Esophagus muscularis mucosa (tissue), 4 donors: ENCODE measurements at regions not wholly inside any gene's neighbourhood (a gene's known extent, or its start where the extent isn't known, plus 50 kb on each side); places are given as distances from the start of the nearest gene placed in this dataset.

Experiments
- CTCF ChIP-seq, 3 experiments: fragments of 200-600 bp in 2 of 3; fragments of 450-650 bp in 1 of 3; sonication (generic) in 2 of 3; IDR thresholded peaks; one replicate each; pipeline ENCODE4 v1.5.1; 2017 to 2019; ENCODE audit warnings: antibody characterized with exemption in 3 of 3, mild to moderate bottlenecking in 2 of 3, moderate library complexity in 1 of 3
- EP300 ChIP-seq: sonication (generic); formaldehyde crosslinking; IDR thresholded peaks from one replicate; pipeline ENCODE4 v1.6.1; 2017; ENCODE audit warnings: antibody characterized with exemption
- POLR2A ChIP-seq: fragments of 450-650 bp; IDR thresholded peaks from one replicate; pipeline ENCODE4 v1.6.1; 2017; ENCODE audit warnings: antibody characterized with exemption, moderate library complexity, mild to moderate bottlenecking, low read depth
- POLR2AphosphoS5 ChIP-seq, 2 donors: sonication (generic); formaldehyde crosslinking; IDR thresholded peaks; one replicate each; pipeline ENCODE4 v1.6.1; 2017; ENCODE audit warnings: antibody characterized with exemption in 2 of 2

GRCh38 chr4:162560073-162560472, 396.3 kb upstream of the FSTL5 start:
- TF ChIP-seq EP300 (no peak), CTCF (IDR thresholded peaks at IDR 0.05) (no peak), POLR2A (no peak), POLR2AphosphoS5 (IDR thresholded peaks at IDR 0.05) (no peak)
